ENCODE measurements at regions not wholly inside any gene's neighbourhood (a gene's known extent, or its start where the extent isn't known, plus 50 kb on each side); places are given as distances from the start of the nearest gene placed in this dataset.
"Not testable (repeated sequence)": the region's sequence is repeated elsewhere in the genome, so short reads cannot be mapped to it uniquely, and the experiment has no call there.

DNA sequence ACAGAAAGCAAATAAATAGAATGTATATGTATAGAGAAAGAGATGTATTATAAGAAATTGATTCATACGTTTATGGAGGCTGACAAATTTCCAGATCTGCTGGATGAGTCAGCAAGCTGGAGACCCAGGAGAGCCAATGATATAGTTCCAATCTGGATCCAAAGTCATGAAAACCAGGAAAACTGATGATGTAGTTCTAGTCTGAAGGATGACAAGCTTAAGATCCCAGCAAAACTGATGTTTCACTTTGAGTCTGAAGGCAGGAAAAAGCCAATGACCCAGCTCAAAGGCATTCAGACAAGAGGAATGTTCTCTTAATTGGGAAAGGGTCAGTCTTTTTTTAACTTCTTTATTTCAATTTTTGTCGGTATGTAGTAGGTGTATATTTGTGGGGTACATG is 102.6 kb downstream of the LHFPL1 start:
- FAIRE-seq, result no peak

GRCh38 chrX:112571388-112571787 is 108.3 kb downstream of the LHFPL1 start:
- FAIRE-seq (peak; percentile 42), DNase-seq (ENCODE audit: extremely low spot score, insufficient read length, low read depth) (no peak)

More for the DNA sequence above, 102.6 kb downstream of the LHFPL1 start:
- DNase-seq (ENCODE audit: extremely low spot score, insufficient read length, low read depth), result no peak

GRCh38 chrX:112555831-112556230 is 123.9 kb downstream of the LHFPL1 start:
- DNase-seq (ENCODE audit: extremely low spot score, insufficient read length, low read depth) (no peak), FAIRE-seq (no peak)

GRCh38 chrX:112545051-112545450 is 134.7 kb downstream of the LHFPL1 start:
- DNase-seq (ENCODE audit: extremely low spot score, insufficient read length, low read depth) (no peak), FAIRE-seq (no peak)

DNA sequence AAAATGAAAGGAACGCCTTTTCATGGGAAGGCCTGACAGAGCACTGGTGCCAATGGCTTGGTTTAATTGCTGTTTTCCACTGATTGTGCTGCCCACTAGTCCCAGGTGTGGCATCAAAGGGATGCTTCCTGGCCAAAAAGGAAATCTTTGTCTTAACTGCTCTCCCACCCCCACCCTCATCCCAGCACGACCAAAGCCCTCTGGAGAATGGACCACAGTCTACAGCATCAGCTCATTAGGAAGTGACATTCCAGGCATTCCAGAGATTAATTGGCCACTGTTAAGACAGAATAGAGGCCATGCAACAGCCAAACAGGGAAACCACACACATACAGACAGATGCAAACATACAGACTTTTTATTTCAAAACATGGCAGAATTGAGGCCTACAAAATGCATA is 143.2 kb downstream of the LHFPL1 start:
- DNase-seq (ENCODE audit: extremely low spot score, insufficient read length, low read depth), result no peak
- FAIRE-seq, result no peak

- no peak for DNase-seq (ENCODE audit: extremely low spot score, insufficient read length, low read depth)
- FAIRE-seq, result no peak
These were observed 151.8 kb downstream of the LHFPL1 start for GRCh38 chrX:112527903-112528302.

- no peak for FAIRE-seq
These were observed 158.1 kb downstream of the LHFPL1 start for GRCh38 chrX:112521676-112522075.

GRCh38 chrX:112520124-112520523 is 159.6 kb downstream of the LHFPL1 start:
- FAIRE-seq, result no peak
- DNase-seq (ENCODE audit: extremely low spot score, insufficient read length, low read depth), result no peak

More at GRCh38 chrX:112521676-112522075, 158.1 kb downstream of the LHFPL1 start:
- no peak for DNase-seq (ENCODE audit: extremely low spot score, insufficient read length, low read depth)

DNA sequence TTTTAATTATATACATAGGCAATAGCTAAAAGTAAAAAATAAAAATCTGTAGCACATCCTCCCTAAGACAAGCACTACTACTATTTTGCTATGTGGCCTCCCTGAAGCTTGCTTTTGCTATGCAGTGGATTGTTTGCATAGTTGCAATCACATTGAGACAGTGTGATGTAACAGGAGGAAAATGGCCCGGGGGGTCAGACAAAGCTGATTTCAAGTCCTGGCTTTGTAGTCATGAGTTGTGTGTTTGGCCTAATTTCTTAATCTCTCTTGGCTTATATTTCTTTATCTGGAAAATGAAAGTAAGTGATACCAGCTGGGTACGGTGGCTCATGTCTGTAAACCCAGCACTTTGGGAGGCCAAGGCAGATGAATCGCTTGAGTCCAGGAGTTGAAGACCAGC is 166.6 kb downstream of the LHFPL1 start:
- FAIRE-seq (no peak), DNase-seq (ENCODE audit: extremely low spot score, insufficient read length, low read depth) (no peak)

DNA sequence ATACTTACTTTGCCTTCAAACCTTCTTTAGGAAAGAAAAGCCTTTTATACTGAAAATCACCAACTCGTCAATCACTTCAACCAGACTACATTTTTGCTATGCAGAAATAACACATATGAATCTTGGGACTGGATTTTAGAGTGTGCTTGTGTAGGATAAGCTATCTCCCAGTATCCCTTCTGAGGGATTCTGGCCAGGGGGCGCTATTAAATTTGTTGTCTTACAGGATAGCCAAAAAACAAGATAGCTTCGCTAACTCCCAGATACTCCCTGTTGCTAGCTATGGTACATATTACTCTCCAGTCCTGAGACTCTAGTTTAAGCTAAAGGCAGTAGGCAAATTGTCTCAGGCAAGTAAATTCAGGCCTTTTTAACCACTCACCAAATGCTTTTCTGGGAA is 167.2 kb downstream of the LHFPL1 start:
- DNase-seq (ENCODE audit: extremely low spot score, insufficient read length, low read depth), result no peak
- no peak for FAIRE-seq

DNA sequence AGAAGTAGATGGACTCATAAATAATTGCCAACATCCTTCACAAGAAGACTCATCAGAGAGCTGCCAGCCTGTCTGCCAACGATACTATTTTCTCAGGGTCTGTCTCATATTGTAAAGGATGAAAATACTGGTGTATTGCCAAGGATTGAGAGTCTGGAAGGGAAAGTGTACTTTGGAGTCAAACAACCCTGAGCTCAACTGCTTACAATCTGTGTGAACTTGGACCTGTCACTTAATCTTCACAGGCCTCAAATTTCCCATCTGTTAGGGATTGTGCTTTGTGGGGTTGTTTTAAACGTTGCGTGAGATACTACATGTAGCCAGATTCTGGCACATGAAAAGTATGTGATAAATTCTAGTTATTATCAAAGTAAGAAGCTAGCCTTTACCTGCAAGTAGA is 169.1 kb downstream of the LHFPL1 start:
- no peak for FAIRE-seq
- no peak for DNase-seq (ENCODE audit: extremely low spot score, insufficient read length, low read depth)

DNA sequence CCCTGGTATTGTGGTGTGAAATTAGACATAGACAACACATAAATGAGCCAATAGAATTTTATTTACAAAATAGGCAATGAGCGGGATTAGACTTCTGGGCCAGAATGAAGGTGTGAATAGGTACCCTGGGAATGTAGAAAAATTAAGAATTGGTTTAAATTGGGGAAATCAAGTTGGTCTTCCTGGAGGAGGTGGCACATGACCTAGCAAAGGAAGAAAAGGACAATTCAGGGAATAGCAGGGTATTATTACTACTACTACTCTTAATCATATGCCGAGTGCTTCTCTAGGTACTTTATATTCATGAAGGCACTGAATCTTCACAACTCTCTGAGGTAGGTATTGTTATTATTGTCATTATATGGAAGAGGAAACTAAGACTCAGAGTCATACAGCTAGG is 202.1 kb downstream of the LHFPL1 start:
- no peak for FAIRE-seq
- DNase-seq (ENCODE audit: extremely low spot score, insufficient read length, low read depth), result no peak

DNA sequence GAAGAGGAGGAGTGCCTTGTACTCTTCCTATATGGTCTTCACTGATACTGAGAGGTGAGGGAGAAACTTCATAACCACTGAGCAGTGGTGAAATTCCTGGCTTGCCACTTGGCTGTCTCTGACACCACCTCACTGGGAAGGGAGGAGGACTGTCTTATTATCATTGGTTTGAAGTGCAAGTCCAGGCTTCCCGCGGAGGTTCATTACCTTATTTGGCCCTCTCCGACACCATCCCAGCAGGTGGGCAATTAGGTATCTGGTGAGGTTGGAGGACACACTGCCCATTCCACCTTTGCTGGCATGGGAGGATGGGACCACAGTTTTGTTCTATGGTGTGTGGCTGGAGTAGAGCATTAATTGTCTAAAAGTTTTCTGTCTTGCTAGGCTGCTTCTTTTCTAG is 206.1 kb downstream of the LHFPL1 start:
- no peak for DNase-seq (ENCODE audit: extremely low spot score, insufficient read length, low read depth)
- no peak for FAIRE-seq

DNA sequence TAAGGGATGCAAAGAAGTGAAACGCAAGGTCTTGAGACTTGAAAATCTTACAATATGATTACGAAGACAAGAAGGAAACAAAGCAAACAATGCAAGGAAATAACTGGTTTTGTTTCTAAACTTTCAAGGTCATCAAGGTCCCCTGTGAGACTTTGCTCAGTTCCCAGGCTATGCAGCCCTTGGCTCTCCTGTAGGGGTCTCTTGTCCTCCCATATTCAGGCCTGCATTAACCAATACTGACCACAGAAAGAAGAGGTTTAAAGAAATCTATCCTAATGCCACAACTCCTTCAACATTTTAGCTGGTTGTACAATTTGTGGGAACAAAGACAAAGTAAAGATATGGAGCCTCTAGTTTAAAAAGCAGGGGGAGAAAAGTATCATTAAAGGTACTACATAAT is 209.2 kb downstream of the LHFPL1 start:
- DNase-seq (ENCODE audit: extremely low spot score, insufficient read length, low read depth), result no peak
- no peak for FAIRE-seq

DNA sequence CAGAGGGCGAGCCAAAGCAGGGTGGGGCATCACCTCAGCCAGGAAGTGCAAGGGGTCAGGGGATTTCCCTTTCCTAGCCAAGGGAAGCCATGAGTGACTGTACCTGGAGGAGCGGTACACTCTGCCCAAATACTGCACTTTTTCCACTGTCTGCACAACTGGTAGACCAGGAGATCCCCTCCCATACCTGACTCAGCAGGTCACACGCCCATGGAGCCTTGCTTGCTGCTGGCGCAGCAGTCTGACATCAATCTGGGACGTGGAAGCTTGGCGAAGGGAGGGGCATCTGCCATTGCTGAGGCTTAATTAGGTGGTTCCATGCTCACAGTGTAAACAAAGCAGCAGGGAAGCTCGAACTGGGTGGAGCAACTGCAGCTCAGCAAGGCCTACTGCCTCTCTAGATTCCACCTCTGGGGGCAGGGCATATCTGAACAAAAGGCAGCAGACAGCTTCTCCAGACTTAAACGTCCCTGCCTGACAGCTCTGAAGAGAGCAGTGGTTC is 217.7 kb downstream of the LHFPL1 start:
- FAIRE-seq, result not testable (repeated sequence)

DNA sequence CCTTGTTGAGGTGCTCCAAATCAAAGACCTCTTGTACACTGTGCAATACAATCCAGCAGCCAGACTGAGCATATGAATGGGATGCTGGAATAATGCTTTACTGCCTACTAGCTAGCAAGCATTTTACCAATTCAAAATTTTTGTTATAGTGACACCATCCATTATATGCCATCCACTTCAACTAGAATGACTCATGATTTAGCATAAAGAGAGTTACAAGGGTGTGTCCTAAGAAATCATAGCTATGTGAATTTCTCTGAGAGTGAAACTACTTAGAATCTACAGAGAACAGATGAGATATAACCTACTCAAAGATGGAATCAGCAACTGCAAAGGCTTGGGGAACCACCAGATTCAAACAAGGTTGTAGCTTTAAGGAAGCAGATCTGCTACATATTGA is 221.9 kb downstream of the LHFPL1 start:
- DNase-seq (ENCODE audit: extremely low spot score, insufficient read length, low read depth), result no peak

More for the DNA sequence above, 217.7 kb downstream of the LHFPL1 start:
- DNase-seq (ENCODE audit: extremely low spot score, insufficient read length, low read depth), result not testable (repeated sequence)

GRCh38 chrX:112450810-112451209 is 228.9 kb downstream of the LHFPL1 start:
- FAIRE-seq (no peak), DNase-seq (ENCODE audit: extremely low spot score, insufficient read length, low read depth) (no peak)

More for the DNA sequence above, 221.9 kb downstream of the LHFPL1 start:
- no peak for FAIRE-seq

DNA sequence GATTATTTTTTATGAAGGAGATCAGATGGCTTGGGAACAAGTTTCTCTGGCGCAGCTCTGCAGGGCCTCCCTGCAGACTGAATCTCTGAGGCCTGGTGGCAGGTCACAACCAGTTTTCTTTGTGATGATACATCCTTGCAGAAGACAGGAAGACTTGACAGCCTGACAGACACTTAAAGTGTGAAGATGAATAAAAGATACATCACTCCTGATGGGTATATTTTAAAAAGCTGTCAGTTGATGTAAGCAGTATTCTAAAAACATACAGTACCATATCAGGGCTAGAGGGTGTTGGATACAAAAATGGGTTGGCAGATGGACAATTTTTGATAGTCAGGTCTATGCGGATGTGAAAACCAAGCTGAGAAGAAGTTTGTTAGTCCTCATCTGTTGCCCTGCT is 239.5 kb downstream of the LHFPL1 start:
- no peak for FAIRE-seq
- no peak for DNase-seq (ENCODE audit: extremely low spot score, insufficient read length, low read depth)

DNA sequence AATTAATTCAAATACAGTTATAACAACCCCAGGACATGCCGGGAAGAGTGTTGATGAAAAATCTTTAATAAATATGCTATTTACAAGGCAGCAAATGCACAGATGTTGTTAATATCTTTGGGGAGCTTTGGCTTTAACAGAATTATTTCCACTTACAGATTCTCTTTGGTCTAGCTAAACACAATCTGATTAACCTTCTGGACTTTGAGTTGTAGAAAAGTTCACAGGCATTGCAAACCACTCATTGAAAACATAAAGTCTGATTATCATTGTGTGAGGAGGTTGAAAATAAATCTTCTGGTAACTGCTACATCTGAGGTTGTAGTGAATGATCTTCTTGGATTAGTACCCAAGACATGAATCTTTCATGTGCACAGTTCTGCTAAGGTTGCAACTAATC is 255.6 kb downstream of the LHFPL1 start:
- no peak for FAIRE-seq
- no peak for DNase-seq (ENCODE audit: extremely low spot score, insufficient read length, low read depth)

- FAIRE-seq (no peak), DNase-seq (ENCODE audit: extremely low spot score, insufficient read length, low read depth) (no peak)
These were observed 288.4 kb downstream of the LHFPL1 start for GRCh38 chrX:112391313-112391712.

DNA sequence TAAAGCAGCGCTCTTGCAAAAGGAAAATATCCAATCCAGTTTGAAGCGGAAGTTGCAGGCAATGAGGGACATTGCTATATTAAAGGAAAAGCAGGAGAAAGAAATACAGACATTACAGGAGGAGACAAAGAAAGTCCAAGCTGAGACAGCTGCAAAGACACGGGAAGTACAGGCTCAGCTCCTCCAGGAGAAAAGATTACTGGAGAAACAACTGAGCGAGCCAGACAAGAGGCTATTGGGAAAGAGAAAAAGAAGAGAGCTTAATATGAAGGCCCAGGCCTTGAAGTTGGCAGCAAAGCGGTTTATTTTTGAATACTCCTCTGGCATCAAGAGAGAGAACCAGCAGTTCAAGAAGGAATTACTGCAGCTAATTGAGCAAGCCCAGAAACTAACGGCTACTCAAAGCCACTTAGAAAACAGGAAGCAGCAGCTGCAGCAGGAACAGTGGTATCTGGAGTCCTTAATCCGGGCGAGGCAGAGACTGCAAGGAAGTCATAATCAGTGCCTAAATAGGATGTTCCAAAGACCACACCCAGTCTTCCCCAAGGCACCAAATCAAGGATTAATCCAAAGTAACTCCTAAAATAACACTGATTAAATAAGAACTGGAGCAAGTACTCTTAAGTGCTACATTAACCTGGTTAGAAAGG is 298.0 kb downstream of the LHFPL1 start:
- peak; percentile 71 for FAIRE-seq
- DNase-seq (ENCODE audit: extremely low spot score, insufficient read length, low read depth), result not testable (repeated sequence)

Measured in GM18507 (cell line).